NCI-H1694 (cell line): ENCODE measurements at regions not wholly inside any gene's neighbourhood (a gene's known extent, or its start where the extent isn't known, plus 50 kb on each side); places are given as distances from the start of the nearest gene placed in this dataset.

Source experiments
- DNase-seq: peaks from one replicate; lab custom pipeline; 2025; lab: John Stamatoyannopoulos, UW

DNA sequence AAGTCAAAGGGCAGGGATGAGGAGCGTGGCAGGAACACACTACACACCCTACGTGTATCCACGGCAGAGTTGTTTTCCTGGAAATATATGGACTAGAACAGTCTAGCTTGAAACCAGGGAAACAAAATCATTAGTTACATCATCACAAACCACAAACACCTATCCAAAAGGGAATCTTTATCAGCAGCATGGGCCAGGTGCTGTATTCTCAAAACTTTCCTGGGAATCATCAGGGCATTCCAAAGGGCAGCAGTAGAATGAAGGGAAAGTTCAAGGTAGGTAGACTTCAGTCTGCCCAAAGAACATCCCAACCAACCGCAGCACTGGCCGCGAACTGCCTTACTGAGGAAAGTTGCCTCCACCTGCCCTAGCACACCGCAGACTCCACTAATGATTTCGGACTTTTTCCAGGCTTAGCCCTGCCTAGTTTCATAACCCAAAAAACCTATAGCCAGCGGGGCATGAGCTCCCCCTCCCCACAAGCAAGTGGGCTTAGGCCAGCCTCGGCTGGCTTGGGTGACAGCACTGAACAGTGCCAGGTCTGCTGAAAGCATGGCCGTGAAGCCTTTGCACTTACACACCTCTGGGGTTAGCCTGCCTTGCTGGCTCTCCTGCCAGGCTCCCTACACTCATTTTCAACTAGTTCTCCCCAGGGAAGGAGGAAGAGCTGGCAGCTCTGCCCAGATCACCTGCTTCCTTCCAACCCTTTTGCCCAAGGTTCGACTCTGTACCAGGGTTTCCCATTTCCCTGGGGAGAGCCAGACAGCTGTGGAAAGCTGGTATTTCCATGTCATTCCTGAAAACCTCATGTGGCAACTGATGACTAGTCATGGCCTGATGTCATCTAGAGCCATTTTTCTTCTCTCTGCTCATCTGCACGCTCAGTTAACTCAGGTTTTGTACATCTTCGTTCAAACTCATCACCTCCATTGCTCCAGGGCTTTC is 77.3 kb upstream of the UBAC2 start:
- no peak for DNase-seq

DNA sequence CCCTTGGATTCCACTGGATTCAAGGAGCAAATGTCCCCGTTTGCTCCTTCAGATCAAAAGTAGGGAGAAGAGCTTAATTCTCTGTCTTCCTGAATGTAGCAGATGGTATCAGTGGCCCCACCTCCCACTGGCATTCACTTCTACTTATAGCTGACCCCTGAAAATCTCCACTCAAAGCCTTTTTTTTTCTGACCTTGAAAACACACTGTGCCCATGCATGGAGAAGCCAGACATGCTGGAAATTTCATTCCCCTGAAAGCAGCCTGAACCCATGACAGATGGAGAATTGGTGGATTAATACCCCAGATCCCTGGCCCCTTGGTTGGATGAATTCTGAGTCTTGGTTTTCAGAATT is 76.6 kb upstream of the UBAC2 start:
- no peak for DNase-seq

DNA sequence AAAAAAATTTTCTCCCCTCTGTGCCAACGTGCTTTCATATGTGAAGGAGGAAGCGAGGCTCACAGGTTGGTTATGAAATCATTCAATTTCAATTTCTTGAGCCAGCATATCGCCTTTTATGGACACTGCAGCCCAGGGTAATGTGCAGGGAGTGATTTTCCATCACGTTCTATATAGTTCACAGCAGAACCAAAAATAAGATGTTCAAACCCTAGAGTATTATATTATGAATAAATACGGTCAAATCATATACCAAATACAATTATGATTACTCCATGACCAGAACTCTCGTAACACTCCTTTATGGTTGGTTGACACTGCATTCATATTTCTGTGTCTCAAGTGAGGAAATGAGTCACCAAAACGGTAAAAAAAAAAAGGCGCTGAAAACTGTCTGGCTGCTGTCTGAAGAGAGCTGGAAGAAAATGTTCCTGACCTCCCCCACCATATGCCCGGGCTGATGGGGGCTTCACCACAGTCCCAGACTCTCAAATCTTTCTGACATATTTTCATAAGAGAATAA is 75.8 kb upstream of the UBAC2 start:
- no peak for DNase-seq

DNA sequence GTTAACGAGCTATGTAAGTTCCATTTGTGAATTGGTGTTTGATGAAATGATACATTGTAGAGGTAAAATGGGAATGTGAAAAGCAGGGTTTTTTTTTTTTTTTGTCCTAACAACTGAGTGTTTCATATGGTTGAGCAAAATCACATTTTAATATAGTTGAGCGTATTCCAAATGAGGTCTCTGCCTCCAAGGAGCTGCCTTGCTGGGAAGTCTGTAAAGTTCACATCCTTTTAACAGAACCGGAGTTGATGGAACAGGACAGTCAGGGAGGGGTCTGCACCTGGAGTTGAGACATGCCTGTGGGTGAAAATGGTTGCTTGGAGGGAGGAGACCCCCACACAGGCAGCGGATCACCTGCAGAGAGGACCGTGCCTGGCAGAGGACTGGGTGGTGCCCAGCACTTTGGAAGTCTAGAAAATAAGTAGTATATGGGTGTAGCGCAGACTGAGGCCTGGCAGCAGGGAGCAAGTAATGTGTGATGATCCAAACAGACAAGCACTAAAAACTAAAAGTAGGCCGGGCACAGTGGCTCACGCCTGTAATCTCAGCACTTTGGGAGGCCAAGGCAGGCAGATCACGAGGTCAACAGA is 75.2 kb upstream of the UBAC2 start:
- DNase-seq: no peak

DNA sequence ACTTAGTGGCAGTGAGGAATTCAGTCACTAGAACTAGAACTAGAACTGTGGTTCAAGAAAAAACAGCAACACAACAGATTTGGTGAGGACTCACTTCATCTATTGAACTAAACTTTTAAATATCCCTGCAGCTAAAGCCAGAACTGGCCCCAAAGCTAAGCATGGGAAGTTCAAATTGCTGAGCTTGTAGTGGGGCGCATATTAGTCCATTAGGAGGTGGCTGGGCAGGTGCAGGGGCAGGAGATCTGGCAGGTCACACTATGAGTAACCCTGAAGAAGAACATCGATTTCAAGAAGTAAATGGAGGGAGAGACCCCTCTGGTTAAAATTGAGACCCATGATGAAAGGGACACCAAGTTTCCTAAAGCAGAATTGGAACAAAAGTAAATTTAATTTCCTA is 73.8 kb upstream of the UBAC2 start:
- DNase-seq: no peak

- no peak for DNase-seq
These were observed 71.6 kb upstream of the UBAC2 start for GRCh38 chr13:99129050-99129449.

DNA sequence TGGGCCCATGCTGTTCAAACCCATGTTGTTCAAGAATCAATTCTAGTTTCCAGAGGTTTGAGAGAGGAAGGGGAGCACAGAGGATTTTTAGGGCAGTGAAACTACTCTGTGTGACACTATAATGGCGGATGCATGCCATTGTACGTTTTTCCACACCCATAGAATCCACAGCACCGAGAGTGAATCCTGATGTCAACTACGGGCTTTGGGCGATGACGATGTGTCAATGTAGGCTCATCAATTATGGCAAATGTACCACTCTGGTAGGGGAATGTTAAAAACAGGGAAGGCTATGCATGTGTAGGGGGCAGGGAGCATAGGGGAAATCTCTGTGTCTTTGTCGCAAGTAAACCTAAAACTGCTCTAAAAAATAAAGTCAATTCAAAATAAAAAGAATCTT is 70.7 kb upstream of the UBAC2 start:
- no peak for DNase-seq

- no peak for DNase-seq
These were observed 69.2 kb upstream of the UBAC2 start for GRCh38 chr13:99131410-99131809.

GRCh38 chr13:99132295-99132835 is 68.3 kb upstream of the UBAC2 start:
- DNase-seq: no peak

- no peak for DNase-seq
These were observed 67.4 kb upstream of the UBAC2 start for GRCh38 chr13:99133230-99133629.

GRCh38 chr13:99133848-99134247 is 66.8 kb upstream of the UBAC2 start:
- no peak for DNase-seq

- DNase-seq: no peak
These were observed 65.1 kb upstream of the UBAC2 start for GRCh38 chr13:99135591-99135990.

DNA sequence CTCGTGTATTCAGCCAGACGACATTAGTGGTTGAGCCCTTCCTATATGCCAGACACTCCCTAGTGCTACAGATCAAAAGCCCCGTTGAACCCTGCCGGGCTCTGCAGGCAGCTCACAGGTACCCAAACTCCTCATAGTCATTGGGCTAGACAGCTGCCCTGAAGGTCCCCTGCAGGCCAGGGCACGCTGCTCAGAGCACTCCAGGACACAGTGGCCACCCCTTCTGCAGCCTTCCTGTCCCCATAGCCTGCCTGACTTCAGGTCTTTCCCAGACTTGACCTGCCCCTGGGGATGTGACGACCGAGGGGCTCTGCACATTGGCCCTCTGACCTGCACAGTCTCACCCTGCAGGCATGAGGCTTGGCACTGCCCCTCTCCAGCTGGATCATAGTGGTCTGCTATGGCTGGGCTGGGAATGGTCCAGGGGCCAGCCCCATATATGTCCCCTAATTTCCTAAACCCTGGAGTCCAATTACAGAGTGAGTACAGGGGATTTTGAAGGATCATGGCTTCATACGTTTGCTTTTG is 64.2 kb upstream of the UBAC2 start:
- DNase-seq: no peak

DNA sequence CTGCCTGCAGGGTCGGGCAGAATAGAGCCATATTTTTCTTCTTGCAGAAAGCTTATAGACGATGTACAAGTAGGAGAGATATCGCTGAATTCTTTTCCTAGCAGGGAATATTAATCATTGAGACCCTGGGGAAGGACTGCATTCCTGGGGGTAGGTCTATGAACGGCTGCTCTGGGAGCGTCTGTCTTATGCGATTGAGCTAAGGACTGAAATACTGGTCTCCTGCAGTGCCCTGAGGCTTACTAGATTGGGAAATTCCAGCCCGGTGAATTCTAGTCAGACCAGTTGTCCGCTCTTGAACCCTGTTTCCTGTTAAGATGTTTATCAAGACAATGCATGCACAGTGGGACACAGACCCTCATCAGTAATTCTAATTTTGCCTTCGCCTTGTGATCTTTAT is 59.8 kb upstream of the UBAC2 start:
- DNase-seq: no peak

DNA sequence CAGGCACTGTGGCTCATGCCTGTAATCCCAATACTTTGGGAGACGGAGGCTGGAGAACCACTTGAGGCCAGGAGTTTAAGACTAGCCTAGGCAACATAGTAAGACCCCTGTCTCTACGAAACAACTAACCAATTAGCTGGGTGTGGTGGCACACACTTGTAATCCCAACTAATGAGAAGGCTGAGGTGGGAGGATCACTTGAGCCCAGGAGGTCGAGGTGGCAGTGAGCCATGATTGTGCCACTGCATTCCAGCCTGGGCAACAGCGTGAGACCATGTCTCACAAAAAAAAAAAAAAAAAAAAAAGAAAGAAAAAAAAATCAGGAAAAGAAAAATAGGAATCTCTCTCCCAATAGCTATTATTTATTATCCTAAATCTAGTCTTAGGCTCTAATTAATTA is 56.8 kb upstream of the UBAC2 start:
- no peak for DNase-seq

- no peak for DNase-seq
These were observed 56.3 kb upstream of the UBAC2 start for GRCh38 chr13:99144306-99144705.

GRCh38 chr13:99145461-99145860 is 55.2 kb upstream of the UBAC2 start:
- DNase-seq: no peak

GRCh38 chr13:99150575-99151361 is 49.9 kb upstream of the UBAC2 start:
- no peak for DNase-seq
